Stomach (tissue), 8 donors: ENCODE measurements at regions not wholly inside any gene's neighbourhood (a gene's known extent, or its start where the extent isn't known, plus 50 kb on each side); places are given as distances from the start of the nearest gene placed in this dataset.

Source experiments
- DNase-seq, 2 donors: peaks; one replicate each; pipeline versions ENCODE4 v3.0.0 to v3.0.0-alpha.2; 2013 to 2019
- H3K27ac ChIP-seq, 5 donors: fragments of 200-600 bp in 4 of 5; sonication (generic) in 4 of 5; one replicate each; pipeline ENCODE4 v1.5.1; 2013 to 2019; ENCODE audit warnings: mild to moderate bottlenecking in 1 of 5, moderate library complexity in 1 of 5
- H3K27me3 ChIP-seq, 3 donors: fragments of 200-600 bp; sonication (generic); one replicate each; pipeline ENCODE4 v1.5.1; 2017 to 2019; ENCODE audit warnings: mixed run types in 1 of 3
- H3K36me3 ChIP-seq, 4 donors: fragments of 200-600 bp; sonication (generic); 1 replicate in 3 of 4; 2 replicates in 1 of 4; pipeline ENCODE4 v1.5.1; 2016 to 2019
- H3K4me1 ChIP-seq, 4 donors: fragments of 200-600 bp; sonication (generic); one replicate each; pipeline ENCODE4 v1.5.1; 2016 to 2019
- H3K4me3 ChIP-seq, 4 donors: fragments of 200-600 bp; sonication (generic) in 3 of 4; one replicate each; pipeline ENCODE4 v1.5.1; 2016 to 2019; ENCODE audit warnings: mild to moderate bottlenecking in 1 of 4
- H3K9me3 ChIP-seq, 4 donors: fragments of 200-600 bp; sonication (generic); one replicate each; pipeline ENCODE4 v1.5.1; 2016 to 2019
- CTCF ChIP-seq, 7 experiments: fragments of 450-650 bp in 4 of 7; fragments of 200-600 bp in 3 of 7; sonication (generic) in 3 of 7; IDR thresholded peaks; one replicate each; pipeline ENCODE4 v1.5.1; 2016 to 2019; ENCODE audit warnings: antibody characterized with exemption in 7 of 7, control low read depth in 2 of 7, mild to moderate bottlenecking in 1 of 7
- EP300 ChIP-seq: sonication (generic); formaldehyde crosslinking; IDR thresholded peaks from one replicate; pipeline ENCODE4 v1.6.1; 2017; ENCODE audit warnings: antibody characterized with exemption
- POLR2A ChIP-seq, 4 donors: fragments of 450-650 bp; IDR thresholded peaks; one replicate each; pipeline ENCODE4 v1.6.1; 2016; ENCODE audit warnings: antibody characterized with exemption in 4 of 4, control low read depth in 2 of 4, mild to moderate bottlenecking in 1 of 4, moderate library complexity in 1 of 4
- POLR2AphosphoS5 ChIP-seq, 3 donors: sonication (generic); formaldehyde crosslinking; IDR thresholded peaks; one replicate each; pipeline ENCODE4 v1.6.1; 2016; ENCODE audit warnings: antibody characterized with exemption in 3 of 3
- whole genome bisulfite sequencing, 5 donors: extraction: QIAGEN DNeasy Blood & Tissue Kit in 3 of 5; methylation state at CpG; one replicate each; pipeline versions ENCODE4 v1.1.5 to v1.1.7; 2013 to 2018; 5-methylcytosine and 5-hydroxymethylcytosine counted together
- intact Hi-C: fragments of 100-400 bp; cut with DNase I; formaldehyde crosslinking; loops from one replicate; pipeline ENCODE4 v1.15.1; 2023; ENCODE audit warnings: low total_unique reads
- donor health status: healthy with polysubstance abuse.
- donor health status: Bipolar disorder and iron deficiency.
- donor health status: healthy.

GRCh38 chr4:181951265-181951664 lies 291.9 kb upstream of the TENM3 start:
- WGBS, 5 donors: 52 to 95% (median 93%) methylated on average over 3 of the region's 3 CpGs
- no peak for TF ChIP-seq POLR2AphosphoS5 (IDR thresholded peaks at IDR 0.05)
- no peak for TF ChIP-seq POLR2A (IDR thresholded peaks at IDR 0.05)
- no peak for TF ChIP-seq EP300
- TF ChIP-seq CTCF (IDR thresholded peaks at IDR 0.05): no peak
- H3K36me3 ChIP-seq: no peaks in the 10 kb centered on the region
- H3K4me1 ChIP-seq: no peaks in the 10 kb centered on the region
- DNase-seq: no peak
- H3K4me3 ChIP-seq: no peak overlapping the region
- H3K27ac ChIP-seq: no peak overlapping the region
- intact Hi-C loops: no loop called here
- no peaks in the 10 kb centered on the region for H3K27me3 ChIP-seq
- H3K9me3 ChIP-seq: no peaks in the 10 kb centered on the region

- no peak for TF ChIP-seq POLR2AphosphoS5 (IDR thresholded peaks at IDR 0.05)
- TF ChIP-seq EP300: no peak
- no peak for TF ChIP-seq CTCF (IDR thresholded peaks at IDR 0.05)
- no peak for TF ChIP-seq POLR2A (IDR thresholded peaks at IDR 0.05)
- Histone ChIP-seq H3K27me3 (no peaks in the 10 kb centered on the region), H3K27ac (no peak overlapping the region), H3K4me3 (no peak overlapping the region), H3K36me3 (no peaks in the 10 kb centered on the region), H3K4me1 (peaks cover 0 to 6% (median 0%) of the 10 kb centered on the region in 4 donors), H3K9me3 (no peaks in the 10 kb centered on the region)
- DNase-seq: peak in 1 of 2 donors; percentile 59
- 33 to 55% (median 36%) methylated on average over 7 of the region's 7 CpGs for WGBS, 5 donors
- intact Hi-C loops: no loop called here
Measured at GRCh38 chr4:181952478-181952877, 290.7 kb upstream of the TENM3 start.

- Histone ChIP-seq H3K9me3 (no peaks in the 10 kb centered on the region), H3K27ac (no peak overlapping the region), H3K4me3 (no peak overlapping the region), H3K4me1 (peaks cover 0 to 6% (median 0%) of the 10 kb centered on the region in 4 donors), H3K27me3 (no peaks in the 10 kb centered on the region), H3K36me3 (no peaks in the 10 kb centered on the region)
- intact Hi-C loops: no loop called here
- WGBS, 5 donors: 59 to 87% (median 80%) methylated on average over 3 of the region's 3 CpGs
- TF ChIP-seq CTCF (IDR thresholded peaks at IDR 0.05) (no peak), POLR2AphosphoS5 (IDR thresholded peaks at IDR 0.05) (no peak)
- no peak for DNase-seq
Measured at GRCh38 chr4:181956512-181956911, 286.7 kb upstream of the TENM3 start.

GRCh38 chr4:181957088-181957487 lies 286.1 kb upstream of the TENM3 start:
- Histone ChIP-seq H3K27me3 (no peaks in the 10 kb centered on the region), H3K4me3 (no peak overlapping the region), H3K9me3 (no peaks in the 10 kb centered on the region), H3K4me1 (peaks cover 0 to 6% (median 0%) of the 10 kb centered on the region in 4 donors), H3K27ac (no peak overlapping the region), H3K36me3 (no peaks in the 10 kb centered on the region)
- intact Hi-C loops: no loop called here
- WGBS, 5 donors: 27 to 49% (median 31%) methylated on average over 8 of the region's 8 CpGs
- TF ChIP-seq CTCF (IDR thresholded peaks at IDR 0.05): no peak
- no peak for TF ChIP-seq POLR2A (IDR thresholded peaks at IDR 0.05)
- TF ChIP-seq EP300: no peak
- TF ChIP-seq POLR2AphosphoS5 (IDR thresholded peaks at IDR 0.05): no peak
- peak in 1 of 2 donors; percentile 62 for DNase-seq
